ENCODE measurements at regions not wholly inside any gene's neighbourhood (a gene's known extent, or its start where the extent isn't known, plus 50 kb on each side); places are given as distances from the start of the nearest gene placed in this dataset.

GRCh38 chr2:20507166-20507692, 60.4 kb downstream of the RHOB start:
- TF ChIP-seq MAX (IDR thresholded peaks at IDR 0.05) (no peak), USF1 (IDR thresholded peaks at IDR 0.05) (no peak), TEAD4 (IDR thresholded peaks at IDR 0.05) (no peak), CEBPB (IDR thresholded peaks at IDR 0.05) (no peak), REST (IDR thresholded peaks at IDR 0.05; ENCODE audit: low read depth) (no peak), CREB1 (IDR thresholded peaks at IDR 0.05; ENCODE audit: low read depth) (no peak), YY1 (IDR thresholded peaks at IDR 0.05; ENCODE audit: low read depth) (no peak), TAF1 (IDR thresholded peaks at IDR 0.05; ENCODE audit: low read depth) (no peak), RAD21 (IDR thresholded peaks at IDR 0.05; ENCODE audit: low read depth) (no peak), NFIC (IDR thresholded peaks at IDR 0.05) (no peak), EP300 (IDR thresholded peaks at IDR 0.05; ENCODE audit: borderline replicate concordance) (no peak), TCF12 (IDR thresholded peaks at IDR 0.05; ENCODE audit: low read depth) (no peak), EGR1 (IDR thresholded peaks at IDR 0.05) (no peak), ZBTB7A (IDR thresholded peaks at IDR 0.05; ENCODE audit: low read depth) (no peak), FOXM1 (IDR thresholded peaks at IDR 0.05; ENCODE audit: borderline replicate concordance, low read depth) (no peak)

- no peak for TF ChIP-seq TAF1 (IDR thresholded peaks at IDR 0.05; ENCODE audit: low read depth)
- TF ChIP-seq TCF12 (IDR thresholded peaks at IDR 0.05; ENCODE audit: low read depth) = no peak
- no peak for TF ChIP-seq CREB1 (IDR thresholded peaks at IDR 0.05; ENCODE audit: low read depth)
- TF ChIP-seq CEBPB (IDR thresholded peaks at IDR 0.05) = no peak
- no peak for TF ChIP-seq EP300 (IDR thresholded peaks at IDR 0.05; ENCODE audit: borderline replicate concordance)
- no peak for TF ChIP-seq REST (IDR thresholded peaks at IDR 0.05; ENCODE audit: low read depth)
- TF ChIP-seq YY1 (IDR thresholded peaks at IDR 0.05; ENCODE audit: low read depth) = no peak
- TF ChIP-seq TEAD4 (IDR thresholded peaks at IDR 0.05) = no peak
- no peak for TF ChIP-seq ZBTB7A (IDR thresholded peaks at IDR 0.05; ENCODE audit: low read depth)
- TF ChIP-seq NFIC (IDR thresholded peaks at IDR 0.05) = no peak
Observed at GRCh38 chr2:20507711-20508110, 60.8 kb downstream of the RHOB start.

- TF ChIP-seq RAD21 (IDR thresholded peaks at IDR 0.05; ENCODE audit: low read depth) = no peak
- no peak for TF ChIP-seq EGR1 (IDR thresholded peaks at IDR 0.05)
- TF ChIP-seq TEAD4 (IDR thresholded peaks at IDR 0.05) = no peak
- TF ChIP-seq CREB1 (IDR thresholded peaks at IDR 0.05; ENCODE audit: low read depth) = no peak
- no peak for TF ChIP-seq USF1 (IDR thresholded peaks at IDR 0.05)
- no peak for TF ChIP-seq TAF1 (IDR thresholded peaks at IDR 0.05; ENCODE audit: low read depth)
- TF ChIP-seq YY1 (IDR thresholded peaks at IDR 0.05; ENCODE audit: low read depth) = no peak
- no peak for TF ChIP-seq CEBPB (IDR thresholded peaks at IDR 0.05)
- no peak for TF ChIP-seq MAX (IDR thresholded peaks at IDR 0.05)
- TF ChIP-seq FOXM1 (IDR thresholded peaks at IDR 0.05; ENCODE audit: borderline replicate concordance, low read depth) = no peak
- no peak for TF ChIP-seq TCF12 (IDR thresholded peaks at IDR 0.05; ENCODE audit: low read depth)
- no peak for TF ChIP-seq REST (IDR thresholded peaks at IDR 0.05; ENCODE audit: low read depth)
- TF ChIP-seq ZBTB7A (IDR thresholded peaks at IDR 0.05; ENCODE audit: low read depth) = no peak
- no peak for TF ChIP-seq NFIC (IDR thresholded peaks at IDR 0.05)
- no peak for TF ChIP-seq EP300 (IDR thresholded peaks at IDR 0.05; ENCODE audit: borderline replicate concordance)
Observed at GRCh38 chr2:20509301-20509769, 62.5 kb downstream of the RHOB start.

- TF ChIP-seq FOXM1 (IDR thresholded peaks at IDR 0.05; ENCODE audit: borderline replicate concordance, low read depth) = no peak
- no peak for TF ChIP-seq NFIC (IDR thresholded peaks at IDR 0.05)
- TF ChIP-seq MAX (IDR thresholded peaks at IDR 0.05) = peak; percentile 30; the same call in 1 of the 2 replicates
- TF ChIP-seq CREB1 (IDR thresholded peaks at IDR 0.05; ENCODE audit: low read depth) = no peak
- TF ChIP-seq USF1 (IDR thresholded peaks at IDR 0.05) = peak; percentile 96
Observed at GRCh38 chr2:20509770-20510490, 63.1 kb downstream of the RHOB start.
